ENCODE measurements at regions not wholly inside any gene's neighbourhood (a gene's known extent, or its start where the extent isn't known, plus 50 kb on each side); places are given as distances from the start of the nearest gene placed in this dataset.

DNA sequence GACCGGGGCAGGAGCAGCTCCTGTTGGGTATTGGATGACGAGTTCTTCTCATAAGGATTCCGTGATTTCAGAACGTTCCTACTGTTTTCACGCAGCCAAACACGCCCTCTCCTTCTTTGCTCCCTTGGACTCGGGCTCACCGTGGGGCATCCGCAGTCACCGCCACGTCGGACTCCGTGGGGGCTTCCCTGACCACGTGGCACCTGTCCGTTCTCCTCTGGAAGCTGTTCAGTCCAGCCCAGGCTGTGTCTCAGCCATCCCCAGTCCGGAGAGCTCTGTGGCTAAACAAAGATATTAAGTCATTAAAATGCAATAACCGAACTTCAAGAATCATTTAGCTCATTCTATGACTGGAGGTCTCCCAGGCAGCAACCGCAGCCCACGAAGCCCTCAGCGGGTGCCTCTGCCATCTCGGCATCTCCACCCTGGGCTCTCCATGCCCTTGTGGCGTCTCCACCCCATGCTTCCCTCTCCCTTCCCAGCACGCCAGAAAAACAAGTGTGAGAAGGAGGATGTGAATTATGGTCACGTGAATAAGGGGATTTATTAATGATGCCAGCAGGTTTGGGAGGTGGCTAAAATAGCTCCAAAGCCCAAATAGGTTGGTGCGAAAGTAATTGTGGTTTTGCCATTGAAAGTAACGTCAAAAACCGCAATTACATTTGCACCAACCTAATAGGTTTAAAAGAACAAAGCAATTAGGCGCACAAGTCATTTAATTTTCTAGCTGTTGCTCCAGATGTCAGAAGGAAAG lies 224.6 kb upstream of the PPP2R2D start:
- DNase-seq (ENCODE audit: low read depth): no peak
- H3K4me3 ChIP-seq (ENCODE audit: low read depth, low read length): no peak overlapping the region
- no peak for TF ChIP-seq CTCF (IDR thresholded peaks at IDR 0.05; ENCODE audit: insufficient read depth, low read depth, low read length)

GRCh38 chr10:131676800-131677421 lies 223.9 kb upstream of the PPP2R2D start:
- DNase-seq (ENCODE audit: low read depth): no peak
- H3K4me3 ChIP-seq (ENCODE audit: low read depth, low read length): no peak overlapping the region
- no peak for TF ChIP-seq CTCF (IDR thresholded peaks at IDR 0.05; ENCODE audit: insufficient read depth, low read depth, low read length)

DNA sequence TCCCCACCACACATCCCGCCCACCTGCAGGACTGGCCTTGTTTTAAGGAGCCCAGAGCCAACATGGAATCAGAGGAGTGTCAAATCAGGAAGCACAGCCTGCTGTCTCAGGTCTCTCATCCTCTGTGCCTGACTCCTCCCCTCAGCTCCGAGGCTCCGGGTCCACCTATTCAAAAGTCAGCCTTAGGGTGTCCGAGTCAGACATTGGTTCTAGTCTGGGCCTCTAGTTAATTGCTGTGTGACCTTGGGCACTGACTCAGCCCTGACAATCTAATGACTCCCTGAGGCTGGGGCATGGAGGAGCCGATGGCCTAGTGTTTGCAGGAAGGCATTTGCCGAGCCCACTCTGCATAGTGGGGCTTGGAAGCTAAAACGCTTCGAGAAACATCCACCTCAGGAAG lies 223.1 kb upstream of the PPP2R2D start:
- H3K4me3 ChIP-seq (ENCODE audit: low read depth, low read length): no peak overlapping the region
- DNase-seq (ENCODE audit: low read depth): no peak
- TF ChIP-seq CTCF (IDR thresholded peaks at IDR 0.05; ENCODE audit: insufficient read depth, low read depth, low read length): no peak

- TF ChIP-seq CTCF (IDR thresholded peaks at IDR 0.05; ENCODE audit: insufficient read depth, low read depth, low read length): no peak
- no peak for DNase-seq (ENCODE audit: low read depth)
- no peak overlapping the region for H3K4me3 ChIP-seq (ENCODE audit: low read depth, low read length)
These were observed 222.6 kb upstream of the PPP2R2D start for GRCh38 chr10:131678171-131678570.

DNA sequence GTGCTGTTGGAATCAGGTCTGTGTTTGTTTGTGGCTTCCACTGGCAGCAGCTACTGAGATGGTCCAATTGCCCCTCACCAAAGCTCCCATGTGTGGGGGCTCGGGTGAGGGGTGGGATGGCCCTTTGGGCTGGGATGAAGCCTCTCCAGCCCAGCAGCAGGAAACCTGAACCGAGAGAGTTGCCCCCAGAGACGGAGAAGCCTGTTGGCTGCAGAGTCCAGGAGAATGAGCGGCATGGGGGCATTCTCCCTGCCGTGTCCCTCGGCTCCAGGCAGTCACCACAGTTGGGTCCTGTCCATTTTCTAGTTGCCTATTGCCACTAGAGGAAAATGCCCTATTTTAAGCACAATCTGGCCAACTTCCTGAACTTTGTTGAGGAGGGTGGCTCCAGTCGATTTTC lies 222.2 kb upstream of the PPP2R2D start:
- no peak overlapping the region for H3K4me3 ChIP-seq (ENCODE audit: low read depth, low read length)
- DNase-seq (ENCODE audit: low read depth): no peak
- TF ChIP-seq CTCF (IDR thresholded peaks at IDR 0.05; ENCODE audit: insufficient read depth, low read depth, low read length): no peak

DNA sequence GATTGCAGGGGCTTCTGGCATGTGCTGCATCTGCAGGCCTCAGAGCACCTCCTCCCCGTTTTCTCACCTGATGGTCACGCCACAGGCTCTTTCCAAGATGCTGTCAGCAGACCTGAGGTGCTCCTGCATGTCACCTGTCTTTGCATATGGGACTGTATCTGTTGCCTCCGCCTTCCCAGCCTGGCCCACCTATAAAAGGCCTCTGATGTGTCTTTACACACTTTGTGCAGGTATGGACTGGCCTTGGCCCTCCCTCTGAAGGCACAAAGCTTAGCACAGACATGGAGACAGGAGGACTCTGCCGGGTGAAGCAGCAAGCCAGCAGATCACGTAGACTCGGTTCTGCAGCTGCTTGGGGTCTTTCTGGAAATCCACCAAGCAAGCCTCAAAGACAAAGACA lies 220.9 kb upstream of the PPP2R2D start:
- no peak overlapping the region for H3K4me3 ChIP-seq (ENCODE audit: low read depth, low read length)
- TF ChIP-seq CTCF (IDR thresholded peaks at IDR 0.05; ENCODE audit: insufficient read depth, low read depth, low read length): no peak
- no peak for DNase-seq (ENCODE audit: low read depth)

All from fibroblast of villous mesenchyme (primary cell).